PFSK-1 (cell line): ENCODE measurements at regions not wholly inside any gene's neighbourhood (a gene's known extent, or its start where the extent isn't known, plus 50 kb on each side); places are given as distances from the start of the nearest gene placed in this dataset.

Experiments
- FOXP2 ChIP-seq: optimal IDR thresholded peaks from 2 replicates; pipeline ENCODE3; 2011; ENCODE audit warnings: borderline replicate concordance, control low read depth, inconsistent platforms; ENCODE audit not compliant: insufficient read depth; ENCODE audit errors: extremely low read length, extremely low read depth
- POLR2AphosphoS5 ChIP-seq: IDR thresholded peaks from 2 replicates; pipeline ENCODE4 v1.6.1; 2012; ENCODE audit warnings: low read depth, mild to moderate bottlenecking, control low read depth, low read length, moderate library complexity
- REST ChIP-seq, 2 experiments: IDR thresholded peaks; 2 replicates each; pipeline versions ENCODE4 v1.6.1 to v1.8.0; 2011 to 2012; ENCODE audit warnings: low read depth in 2 of 2, low read length in 2 of 2, control low read depth in 1 of 2, inconsistent platforms in 1 of 2, mild to moderate bottlenecking in 1 of 2, moderate library complexity in 1 of 2; ENCODE audit not compliant: insufficient read depth in 1 of 2
- SIN3A ChIP-seq: IDR thresholded peaks from 2 replicates; pipeline ENCODE4 v1.6.1; 2012; ENCODE audit warnings: mild to moderate bottlenecking, low read length, moderate library complexity, borderline replicate concordance; ENCODE audit not compliant: insufficient read depth
- TAF1 ChIP-seq: IDR thresholded peaks from 2 replicates; pipeline ENCODE4 v1.6.1; 2012; ENCODE audit warnings: low read length, control low read depth, borderline replicate concordance; ENCODE audit not compliant: insufficient read depth

- no peak for TF ChIP-seq SIN3A
- TF ChIP-seq TAF1, result no peak
- TF ChIP-seq POLR2AphosphoS5, result no peak
- TF ChIP-seq REST (IDR thresholded peaks at IDR 0.05; ENCODE audit: insufficient read depth in 1 of 2, low read depth in 2 of 2, low read length in 2 of 2), result no peak
- TF ChIP-seq FOXP2, result no peak
Measured at GRCh38 chr4:180434131-180434895, 1808.9 kb upstream of the TENM3 start.

GRCh38 chr4:180436361-180436760 lies 1806.8 kb upstream of the TENM3 start:
- TF ChIP-seq FOXP2 (no peak), SIN3A (no peak), REST (IDR thresholded peaks at IDR 0.05; ENCODE audit: insufficient read depth in 1 of 2, low read depth in 2 of 2, low read length in 2 of 2) (no peak), TAF1 (no peak), POLR2AphosphoS5 (no peak)

GRCh38 chr4:180437601-180438000 lies 1805.6 kb upstream of the TENM3 start:
- TF ChIP-seq SIN3A (no peak), FOXP2 (no peak), TAF1 (no peak), REST (IDR thresholded peaks at IDR 0.05; ENCODE audit: insufficient read depth in 1 of 2, low read depth in 2 of 2, low read length in 2 of 2) (no peak), POLR2AphosphoS5 (no peak)

- TF ChIP-seq FOXP2, result no peak
- TF ChIP-seq SIN3A, result no peak
Measured at GRCh38 chr4:180448306-180448705, 1794.9 kb upstream of the TENM3 start.

- no peak for TF ChIP-seq POLR2AphosphoS5
- no peak for TF ChIP-seq REST (IDR thresholded peaks at IDR 0.05; ENCODE audit: insufficient read depth in 1 of 2, low read depth in 2 of 2, low read length in 2 of 2)
- no peak for TF ChIP-seq SIN3A
- no peak for TF ChIP-seq FOXP2
Measured at GRCh38 chr4:180449395-180449956, 1793.7 kb upstream of the TENM3 start.
